RCC 7860 (cell line): ENCODE measurements at regions not wholly inside any gene's neighbourhood (a gene's known extent, or its start where the extent isn't known, plus 50 kb on each side); places are given as distances from the start of the nearest gene placed in this dataset.

Experiments
- DNase-seq: peaks from one replicate; pipeline ENCODE4 v3.0.0-alpha.2; 2015; ENCODE audit warnings: low spot score
- FAIRE-seq: peaks from 2 replicates; lab custom pipeline; 2012; peaks lifted over from hg19 to GRCh38; lab: Jason Lieb, UNC

GRCh38 chr20:51165131-51165530, 142.2 kb upstream of the KCNG1 start:
- FAIRE-seq (no peak), DNase-seq (no peak)

- DNase-seq (no peak), FAIRE-seq (no peak)
Measured at GRCh38 chr20:51164731-51165130, 141.8 kb upstream of the KCNG1 start.

- FAIRE-seq (no peak), DNase-seq (no peak)
Measured at GRCh38 chr20:51163996-51164600, 141.2 kb upstream of the KCNG1 start.

- FAIRE-seq = no peak
- DNase-seq = no peak
Measured at GRCh38 chr20:51162015-51162414, 139.1 kb upstream of the KCNG1 start.

GRCh38 chr20:51160821-51161220, 137.9 kb upstream of the KCNG1 start:
- no peak for DNase-seq
- FAIRE-seq = no peak

- DNase-seq = no peak
- no peak for FAIRE-seq
Measured at GRCh38 chr20:51159981-51160380, 137.1 kb upstream of the KCNG1 start.

GRCh38 chr20:51159303-51159702, 136.4 kb upstream of the KCNG1 start:
- FAIRE-seq = no peak
- DNase-seq = no peak

GRCh38 chr20:51158226-51158625, 135.3 kb upstream of the KCNG1 start:
- FAIRE-seq = no peak

GRCh38 chr20:51156041-51156982, 133.4 kb upstream of the KCNG1 start:
- FAIRE-seq (no peak), DNase-seq (no peak)

More at GRCh38 chr20:51158226-51158625, 135.3 kb upstream of the KCNG1 start:
- DNase-seq = no peak

GRCh38 chr20:51154708-51155690, 132.1 kb upstream of the KCNG1 start:
- DNase-seq = no peak
- no peak for FAIRE-seq

- no peak for DNase-seq
Measured at GRCh38 chr20:51153867-51154707, 131.2 kb upstream of the KCNG1 start.

GRCh38 chr20:51148941-51149340, 126.0 kb upstream of the KCNG1 start:
- FAIRE-seq = no peak
- DNase-seq = no peak

More at GRCh38 chr20:51153867-51154707, 131.2 kb upstream of the KCNG1 start:
- no peak for FAIRE-seq

GRCh38 chr20:51144476-51144875, 121.6 kb upstream of the KCNG1 start:
- DNase-seq (no peak), FAIRE-seq (no peak)

- DNase-seq = no peak
- no peak for FAIRE-seq
Measured at GRCh38 chr20:51143652-51144051, 120.7 kb upstream of the KCNG1 start.

GRCh38 chr20:51142448-51142847, 119.5 kb upstream of the KCNG1 start:
- FAIRE-seq = no peak
- DNase-seq = no peak

GRCh38 chr20:51140671-51141070, 117.8 kb upstream of the KCNG1 start:
- FAIRE-seq (no peak), DNase-seq (no peak)

GRCh38 chr20:51139891-51140290, 117.0 kb upstream of the KCNG1 start:
- DNase-seq = no peak
- FAIRE-seq = no peak

- no peak for DNase-seq
- no peak for FAIRE-seq
Measured at GRCh38 chr20:51138576-51138975, 115.7 kb upstream of the KCNG1 start.

- FAIRE-seq (no peak), DNase-seq (no peak)
Measured at GRCh38 chr20:51137461-51137860, 114.6 kb upstream of the KCNG1 start.
